ENCODE measurements at regions not wholly inside any gene's neighbourhood (a gene's known extent, or its start where the extent isn't known, plus 50 kb on each side); places are given as distances from the start of the nearest gene placed in this dataset.

DNA sequence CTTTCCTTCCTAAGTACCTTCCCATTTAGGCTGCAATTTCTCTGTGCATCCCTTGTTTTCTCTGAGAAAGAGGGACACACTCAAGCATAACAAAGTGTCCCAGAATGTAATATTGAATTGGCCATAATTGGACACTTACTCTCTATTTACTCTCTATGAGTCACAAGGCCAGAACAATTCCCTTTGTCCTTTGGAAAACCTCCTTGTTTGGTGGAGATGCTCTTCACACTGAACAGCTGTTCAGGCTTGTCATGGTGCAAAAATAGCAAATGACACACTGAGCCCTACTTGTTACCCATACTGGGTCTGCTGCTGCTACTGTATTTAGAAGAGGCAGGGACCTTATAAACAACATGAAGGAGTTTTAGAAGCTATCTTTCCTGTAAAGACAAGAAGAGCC is 1590.5 kb upstream of the TMEM132C start:
- Histone ChIP-seq H2BK15ac (ENCODE audit: low read length) (no peak overlapping the region), H4K91ac (replicated peaks; ENCODE audit: insufficient read length, low read length) (no peak overlapping the region), H2BK120ac (replicated peaks; ENCODE audit: low read depth, low read length) (no peak overlapping the region), H3K4me1 (replicated peaks in 1 of 4; ENCODE audit: control insufficient read depth in 3 of 4, insufficient read depth in 4 of 4, low read length in 3 of 4) (no peaks in the 10 kb centered on the region), H2BK20ac (ENCODE audit: low read length) (no peak overlapping the region), H3K23me2 (ENCODE audit: low read depth, low read length) (no peaks in the 10 kb centered on the region), H4K8ac (ENCODE audit: extremely low read depth, insufficient read depth, low read length) (no peak overlapping the region), H3K79me2 (ENCODE audit: control insufficient read depth in 1 of 2, insufficient read depth in 2 of 2, low read length in 2 of 2) (no peaks in the 10 kb centered on the region), H3K27me3 (replicated peaks in 1 of 4; ENCODE audit: control insufficient read depth in 3 of 4, extremely low read depth in 1 of 4, insufficient read depth in 3 of 4, low read length in 3 of 4) (peaks cover 0 to 1% (median 0%) of the 10 kb centered on the region in 4 experiments; a peak in 1 of 7 replicates), H3K4me2 (ENCODE audit: insufficient read depth in 1 of 2, low read depth in 2 of 2, low read length in 2 of 2) (no peak overlapping the region), H3K79me1 (ENCODE audit: low read depth, low read length) (no peaks in the 10 kb centered on the region), H2BK12ac (ENCODE audit: low read depth, low read length) (no peak overlapping the region), H3K4me3 (ENCODE audit: extremely low read depth in 1 of 4, insufficient read depth in 2 of 4, low read depth in 3 of 4, low read length in 4 of 4) (no peak overlapping the region), H3K18ac (ENCODE audit: extremely low read depth, low read length) (no peak overlapping the region), H3K27ac (ENCODE audit: low read depth, low read length) (no peak overlapping the region), H3K23ac (ENCODE audit: insufficient read length) (no peak overlapping the region), H3K14ac (ENCODE audit: insufficient read length) (no peak overlapping the region), H2BK5ac (ENCODE audit: low read depth, low read length) (no peak overlapping the region), H3K56ac (replicated peaks; ENCODE audit: insufficient read length, low read depth, low read length) (no peak overlapping the region), H3K9me3 (ENCODE audit: insufficient read depth in 2 of 2, low read depth in 1 of 2, low read length in 1 of 2) (no peaks in the 10 kb centered on the region), H3K4ac (replicated peaks; ENCODE audit: insufficient read length, low read depth, low read length) (no peak overlapping the region), H3K36me3 (ENCODE audit: control insufficient read depth in 2 of 4, insufficient read depth in 4 of 4, low read length in 3 of 4) (no peaks in the 10 kb centered on the region), H4K20me1 (replicated peaks in 1 of 2; ENCODE audit: control insufficient read depth in 1 of 2, insufficient read depth in 2 of 2, low read length in 2 of 2) (no peaks in the 10 kb centered on the region), H3K9ac (replicated peaks in 1 of 4; ENCODE audit: extremely low read depth in 1 of 4, low read depth in 3 of 4, low read length in 3 of 4) (no peak overlapping the region), H2AFZ (ENCODE audit: low read length) (no peak overlapping the region), H2AK5ac (ENCODE audit: low read depth, low read length) (no peak overlapping the region), H4K5ac (ENCODE audit: insufficient read length, low read depth, low read length) (no peak overlapping the region)
- DNase-seq (ENCODE audit: low read depth in 1 of 2, low spot score in 2 of 2) (no peak), FAIRE-seq (no peak)
- ChIA-PET POLR2A (ENCODE audit: partially characterized antibody) (no interaction called here), CTCF (ENCODE audit: partially characterized antibody) (no interaction called here)
- TF ChIP-seq SAP30 (IDR thresholded peaks at IDR 0.05; ENCODE audit: insufficient read depth, insufficient replicate concordance, low read length), result no peak
- TF ChIP-seq TAF7 (optimal IDR thresholded peaks at IDR 0.05; ENCODE audit: borderline replicate concordance, low read depth, low read length), result no peak
- no peak for TF ChIP-seq RNF2 (IDR thresholded peaks at IDR 0.05; ENCODE audit: borderline replicate concordance, low read depth, low read length, missing control alignments, poor library complexity, severe bottlenecking)
- TF ChIP-seq RAD21 (IDR thresholded peaks at IDR 0.05 in 1 of 2, conservative IDR thresholded peaks at IDR 0.05 in 1 of 2; ENCODE audit: low read depth in 2 of 2, low read length in 2 of 2), result no peak
- TF ChIP-seq, protein P1, sequence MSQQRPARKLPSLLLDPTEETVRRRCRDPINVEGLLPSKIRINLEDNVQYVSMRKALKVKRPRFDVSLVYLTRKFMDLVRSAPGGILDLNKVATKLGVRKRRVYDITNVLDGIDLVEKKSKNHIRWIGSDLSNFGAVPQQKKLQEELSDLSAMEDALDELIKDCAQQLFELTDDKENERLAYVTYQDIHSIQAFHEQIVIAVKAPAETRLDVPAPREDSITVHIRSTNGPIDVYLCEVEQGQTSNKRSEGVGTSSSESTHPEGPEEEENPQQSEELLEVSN (IDR thresholded peaks at IDR 0.05), result no peak
- TF ChIP-seq KDM1A (IDR thresholded peaks at IDR 0.05; ENCODE audit: borderline replicate concordance, low read length), result no peak
- TF ChIP-seq GABPA (IDR thresholded peaks at IDR 0.05; ENCODE audit: borderline replicate concordance, insufficient read depth, low read length), result no peak
- no peak for TF ChIP-seq PHF8 (conservative IDR thresholded peaks at IDR 0.05; ENCODE audit: low read depth, low read length)
- no peak for TF ChIP-seq POLR2AphosphoS5 (IDR thresholded peaks at IDR 0.05; ENCODE audit: low read depth, low read length)
- no peak for TF ChIP-seq SRF (IDR thresholded peaks at IDR 0.05; ENCODE audit: low read depth, low read length)
- TF ChIP-seq NANOG (IDR thresholded peaks at IDR 0.05; ENCODE audit: insufficient read depth, low read depth, low read length, poor library complexity, severe bottlenecking), result no peak
- TF ChIP-seq, protein P2, sequence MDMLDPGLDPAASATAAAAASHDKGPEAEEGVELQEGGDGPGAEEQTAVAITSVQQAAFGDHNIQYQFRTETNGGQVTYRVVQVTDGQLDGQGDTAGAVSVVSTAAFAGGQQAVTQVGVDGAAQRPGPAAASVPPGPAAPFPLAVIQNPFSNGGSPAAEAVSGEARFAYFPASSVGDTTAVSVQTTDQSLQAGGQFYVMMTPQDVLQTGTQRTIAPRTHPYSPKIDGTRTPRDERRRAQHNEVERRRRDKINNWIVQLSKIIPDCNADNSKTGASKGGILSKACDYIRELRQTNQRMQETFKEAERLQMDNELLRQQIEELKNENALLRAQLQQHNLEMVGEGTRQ (IDR thresholded peaks at IDR 0.05; ENCODE audit: low read length), result no peak
- no peak for TF ChIP-seq CBX5 (IDR thresholded peaks at IDR 0.05; ENCODE audit: low read depth, low read length)
